Nephron (organoid): ENCODE measurements at regions not wholly inside any gene's neighbourhood (a gene's known extent, or its start where the extent isn't known, plus 50 kb on each side); places are given as distances from the start of the nearest gene placed in this dataset.

Source experiments
- H3K27ac Mint-ChIP-seq, 3 experiments: 2 replicates each; pipeline ENCODE4 v1.8.0; 2020; ENCODE audit warnings: mixed read lengths in 3 of 3, mild to moderate bottlenecking in 2 of 3, moderate library complexity in 1 of 3
- H3K27me3 Mint-ChIP-seq: 2 replicates; pipeline ENCODE4 v1.8.0; 2021; ENCODE audit warnings: low read depth, mild to moderate bottlenecking, moderate library complexity, mixed read lengths
- H3K36me3 Mint-ChIP-seq: 2 replicates; pipeline ENCODE4 v1.8.0; 2020; ENCODE audit warnings: low read depth, mixed read lengths
- H3K4me1 Mint-ChIP-seq: 2 replicates; pipeline ENCODE4 v1.8.0; 2020; ENCODE audit warnings: mixed read lengths
- H3K4me3 Mint-ChIP-seq, 3 experiments: 2 replicates each; pipeline ENCODE4 v1.8.0; 2020; ENCODE audit warnings: mild to moderate bottlenecking in 3 of 3, mixed read lengths in 3 of 3, moderate library complexity in 2 of 3
- H3K9me3 Mint-ChIP-seq: 2 replicates; pipeline ENCODE4 v1.8.0; 2020; ENCODE audit warnings: mixed read lengths
- TF ChIP-seq, protein P1 (sequence below), 3 experiments: fragments of 200-600 bp; sonication (generic); IDR thresholded peaks; one replicate each; pipeline ENCODE4 v1.5.0; 2021; ENCODE audit warnings: antibody characterized with exemption in 3 of 3; ENCODE audit not compliant: unreplicated experiment in 3 of 3

DNA sequence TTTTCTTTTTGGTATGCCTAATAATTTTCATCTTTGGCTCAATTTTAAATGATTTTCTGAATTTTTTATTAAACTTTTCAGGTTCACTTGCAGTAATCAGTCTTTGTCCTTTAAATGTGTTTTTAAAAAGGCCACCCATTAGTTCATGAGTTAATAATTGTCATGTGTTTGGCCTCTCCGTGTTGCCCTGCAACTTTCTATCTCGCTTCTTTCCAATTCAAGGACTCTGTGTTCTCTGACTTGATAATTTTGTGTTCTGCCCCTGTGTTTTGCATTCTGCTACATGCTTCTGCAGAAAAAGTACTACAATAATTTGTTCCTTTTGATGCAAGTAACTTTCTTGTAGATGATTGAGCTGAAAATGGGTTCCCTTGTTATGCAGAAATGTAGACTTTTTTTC, 921.4 kb upstream of the LRATD1 start:
- H3K27ac Mint-ChIP-seq = no peak overlapping the region
- H3K9me3 Mint-ChIP-seq = no peaks in the 10 kb centered on the region
- TF ChIP-seq, protein P1, sequence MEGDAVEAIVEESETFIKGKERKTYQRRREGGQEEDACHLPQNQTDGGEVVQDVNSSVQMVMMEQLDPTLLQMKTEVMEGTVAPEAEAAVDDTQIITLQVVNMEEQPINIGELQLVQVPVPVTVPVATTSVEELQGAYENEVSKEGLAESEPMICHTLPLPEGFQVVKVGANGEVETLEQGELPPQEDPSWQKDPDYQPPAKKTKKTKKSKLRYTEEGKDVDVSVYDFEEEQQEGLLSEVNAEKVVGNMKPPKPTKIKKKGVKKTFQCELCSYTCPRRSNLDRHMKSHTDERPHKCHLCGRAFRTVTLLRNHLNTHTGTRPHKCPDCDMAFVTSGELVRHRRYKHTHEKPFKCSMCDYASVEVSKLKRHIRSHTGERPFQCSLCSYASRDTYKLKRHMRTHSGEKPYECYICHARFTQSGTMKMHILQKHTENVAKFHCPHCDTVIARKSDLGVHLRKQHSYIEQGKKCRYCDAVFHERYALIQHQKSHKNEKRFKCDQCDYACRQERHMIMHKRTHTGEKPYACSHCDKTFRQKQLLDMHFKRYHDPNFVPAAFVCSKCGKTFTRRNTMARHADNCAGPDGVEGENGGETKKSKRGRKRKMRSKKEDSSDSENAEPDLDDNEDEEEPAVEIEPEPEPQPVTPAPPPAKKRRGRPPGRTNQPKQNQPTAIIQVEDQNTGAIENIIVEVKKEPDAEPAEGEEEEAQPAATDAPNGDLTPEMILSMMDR (IDR thresholded peaks at IDR 0.05; ENCODE audit: unreplicated experiment in 3 of 3) = no peak
- no peaks in the 10 kb centered on the region for H3K4me1 Mint-ChIP-seq
- H3K27me3 Mint-ChIP-seq = no peaks in the 10 kb centered on the region
- no peak overlapping the region for H3K4me3 Mint-ChIP-seq
- no peaks in the 10 kb centered on the region for H3K36me3 Mint-ChIP-seq

DNA sequence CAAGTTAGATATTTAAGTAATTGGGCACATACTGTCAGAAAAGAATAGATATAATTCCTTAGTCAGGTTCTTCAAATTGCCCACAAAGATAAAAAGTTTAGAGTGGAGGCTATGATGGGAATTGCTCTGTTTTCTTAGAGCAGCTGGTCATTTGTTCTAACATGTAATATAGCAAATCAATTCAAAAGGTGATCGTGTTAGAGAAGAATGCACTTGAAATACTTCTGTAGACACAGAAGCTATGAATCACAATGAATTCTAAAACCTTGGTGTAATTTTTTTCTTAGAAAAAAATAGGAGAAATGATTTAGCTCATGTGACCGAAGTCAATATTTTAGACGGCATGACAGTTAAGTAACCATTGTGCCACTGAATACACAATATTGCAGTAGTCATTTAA, 918.1 kb upstream of the LRATD1 start:
- Mint-ChIP-seq H3K36me3 (no peaks in the 10 kb centered on the region), H3K4me1 (no peaks in the 10 kb centered on the region)
- TF ChIP-seq, protein P1 (IDR thresholded peaks at IDR 0.05; ENCODE audit: unreplicated experiment in 3 of 3) = no peak

DNA sequence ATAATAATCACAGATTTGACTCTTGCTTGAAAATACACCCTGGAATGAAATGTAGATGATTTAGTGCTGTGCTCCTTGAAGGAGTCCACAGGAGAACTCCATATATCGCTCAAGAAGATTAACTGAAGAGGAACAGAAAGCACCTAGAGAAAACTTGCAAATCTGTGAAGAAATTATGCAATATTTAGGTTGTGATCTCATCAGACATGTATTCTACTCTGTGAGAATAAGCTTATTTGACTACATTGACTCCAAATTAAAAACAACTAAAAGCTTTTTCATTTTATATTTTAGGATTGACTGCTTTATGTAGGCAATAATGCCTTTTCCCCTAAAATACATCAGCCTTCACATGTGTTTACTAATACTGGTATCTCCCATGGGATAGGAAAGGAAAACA, 906.6 kb upstream of the LRATD1 start:
- H3K4me1 Mint-ChIP-seq = no peaks in the 10 kb centered on the region
- H3K9me3 Mint-ChIP-seq = peaks cover 2% of the 10 kb centered on the region
- no peak overlapping the region for H3K27ac Mint-ChIP-seq
- no peak overlapping the region for H3K4me3 Mint-ChIP-seq
- no peaks in the 10 kb centered on the region for H3K36me3 Mint-ChIP-seq
- no peaks in the 10 kb centered on the region for H3K27me3 Mint-ChIP-seq
- TF ChIP-seq, protein P1 (IDR thresholded peaks at IDR 0.05; ENCODE audit: unreplicated experiment in 3 of 3) = no peak

More for the DNA sequence above, 918.1 kb upstream of the LRATD1 start:
- Mint-ChIP-seq H3K4me3 (no peak overlapping the region), H3K27me3 (no peaks in the 10 kb centered on the region), H3K27ac (no peak overlapping the region), H3K9me3 (no peaks in the 10 kb centered on the region)

DNA sequence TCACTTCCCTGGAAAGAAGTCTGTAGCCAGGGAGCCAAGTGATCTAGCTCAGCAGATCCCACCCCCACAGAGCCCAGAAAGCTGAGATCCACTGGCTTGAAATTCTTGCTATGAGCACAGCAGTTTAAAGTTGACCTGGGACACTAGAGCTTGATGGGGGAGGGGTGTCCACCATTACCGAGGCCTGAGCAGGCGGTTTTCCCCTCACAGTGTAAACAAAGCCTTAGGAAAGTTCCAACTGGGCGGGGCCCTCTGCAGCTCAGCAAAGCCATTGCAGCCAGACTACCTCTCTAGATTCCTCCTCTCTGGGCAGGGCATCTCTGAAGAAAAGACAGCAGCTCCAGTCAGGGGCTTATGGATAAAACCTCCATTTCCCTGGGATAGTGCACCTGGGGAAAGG, 887.2 kb upstream of the LRATD1 start:
- H3K9me3 Mint-ChIP-seq = peaks cover 44% of the 10 kb centered on the region
- H3K27me3 Mint-ChIP-seq = no peaks in the 10 kb centered on the region
- TF ChIP-seq, protein P1 (IDR thresholded peaks at IDR 0.05; ENCODE audit: unreplicated experiment in 3 of 3) = no peak
- H3K27ac Mint-ChIP-seq = no peak overlapping the region
- no peaks in the 10 kb centered on the region for H3K36me3 Mint-ChIP-seq
- no peak overlapping the region for H3K4me3 Mint-ChIP-seq
- H3K4me1 Mint-ChIP-seq = no peaks in the 10 kb centered on the region

DNA sequence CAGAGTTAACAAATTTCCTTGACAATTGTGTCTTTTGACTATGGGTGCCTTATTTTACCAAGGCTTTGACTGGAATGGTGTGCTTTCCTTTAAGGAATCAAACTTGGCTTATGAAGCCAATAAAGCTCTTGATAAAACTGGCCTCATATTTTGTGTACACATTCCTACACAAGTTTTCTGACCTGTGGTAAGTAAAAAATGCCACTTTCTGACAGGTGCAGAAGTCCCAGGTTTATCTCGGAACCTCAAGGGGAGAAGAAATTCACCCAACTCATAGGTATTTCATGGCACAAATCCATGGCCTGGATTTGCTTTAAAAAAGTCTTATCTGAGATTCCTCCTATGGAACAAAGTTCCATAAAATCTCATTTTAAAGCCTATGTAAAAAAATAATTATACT, 880.6 kb upstream of the LRATD1 start:
- Mint-ChIP-seq H3K27me3 (no peaks in the 10 kb centered on the region), H3K36me3 (no peaks in the 10 kb centered on the region), H3K4me1 (no peaks in the 10 kb centered on the region), H3K9me3 (peaks cover 27% of the 10 kb centered on the region), H3K4me3 (no peak overlapping the region), H3K27ac (no peak overlapping the region)
- TF ChIP-seq, protein P1 (IDR thresholded peaks at IDR 0.05; ENCODE audit: unreplicated experiment in 3 of 3) = no peak

DNA sequence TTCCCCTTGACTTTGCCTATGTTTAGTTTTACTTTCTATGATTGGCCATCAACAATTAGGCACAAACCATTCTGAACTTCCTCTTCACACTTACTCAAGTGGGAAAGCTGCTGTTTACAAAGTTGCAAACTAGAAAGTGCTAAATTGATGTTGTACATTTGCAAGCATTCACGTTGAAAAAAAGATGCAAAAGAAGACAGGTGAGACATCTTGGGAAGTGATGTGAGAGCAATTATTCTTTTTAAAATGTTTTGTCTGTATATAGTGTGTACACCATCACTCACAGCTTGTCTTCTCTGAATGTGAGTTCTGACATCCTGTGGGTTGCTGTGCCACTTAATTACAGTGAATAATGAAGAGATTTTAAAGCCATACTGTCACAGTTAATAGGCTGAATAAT, 874.1 kb upstream of the LRATD1 start:
- Mint-ChIP-seq H3K9me3 (no peaks in the 10 kb centered on the region), H3K4me3 (no peak overlapping the region), H3K27me3 (no peaks in the 10 kb centered on the region)

More for the DNA sequence above, 874.1 kb upstream of the LRATD1 start:
- no peaks in the 10 kb centered on the region for H3K36me3 Mint-ChIP-seq
- no peaks in the 10 kb centered on the region for H3K4me1 Mint-ChIP-seq
- H3K27ac Mint-ChIP-seq = no peak overlapping the region
- TF ChIP-seq, protein P1 (IDR thresholded peaks at IDR 0.05; ENCODE audit: unreplicated experiment in 3 of 3) = no peak
